H9 (cell line): ENCODE measurements at regions not wholly inside any gene's neighbourhood (a gene's known extent, or its start where the extent isn't known, plus 50 kb on each side); places are given as distances from the start of the nearest gene placed in this dataset.

Source experiments
- DNase-seq: peaks from one replicate; pipeline ENCODE4 v3.0.0-alpha.2; 2017
- H2AFZ ChIP-seq: one replicate; pipeline ENCODE4 v1.6.1; 2013; ENCODE audit warnings: mild to moderate bottlenecking, low read length, control low read depth, moderate library complexity
- H2AK5ac ChIP-seq: 2 replicates; pipeline ENCODE4 v1.6.1; 2013; ENCODE audit warnings: low read length, control low read depth, mixed read lengths; ENCODE audit not compliant: insufficient read length
- H2BK120ac ChIP-seq: one replicate; pipeline ENCODE4 v1.6.1; 2013; ENCODE audit warnings: low read depth, mild to moderate bottlenecking, low read length, control low read depth, inconsistent platforms; ENCODE audit not compliant: poor library complexity, severe bottlenecking
- H2BK12ac ChIP-seq: 2 replicates; pipeline ENCODE4 v1.6.1; 2013; ENCODE audit warnings: low read length, control low read depth, mixed read lengths, low read depth; ENCODE audit not compliant: insufficient read length
- H2BK15ac ChIP-seq: 2 replicates; pipeline ENCODE4 v1.6.1; 2013; ENCODE audit warnings: low read depth, low read length, control low read depth
- H2BK20ac ChIP-seq: one replicate; pipeline ENCODE4 v1.6.1; 2013; ENCODE audit warnings: low read depth, mild to moderate bottlenecking, low read length, control low read depth, inconsistent platforms; ENCODE audit not compliant: poor library complexity, severe bottlenecking
- H2BK5ac ChIP-seq: 2 replicates; pipeline ENCODE4 v1.6.1; 2013; ENCODE audit warnings: low read length, control low read depth, mixed read lengths; ENCODE audit not compliant: insufficient read length
- H3K14ac ChIP-seq: 2 replicates; pipeline ENCODE4 v1.6.1; 2013; ENCODE audit warnings: low read length, control low read depth; ENCODE audit not compliant: insufficient read depth
- H3K18ac ChIP-seq: 2 replicates; pipeline ENCODE4 v1.6.1; 2013; ENCODE audit warnings: low read depth, mild to moderate bottlenecking, mixed read lengths, low read length, control low read depth; ENCODE audit not compliant: insufficient read length
- H3K23ac ChIP-seq: 2 replicates; pipeline ENCODE4 v1.6.1; 2013; ENCODE audit warnings: low read length, control low read depth, mixed read lengths, low read depth; ENCODE audit not compliant: insufficient read length
- H3K23me2 ChIP-seq: 2 replicates; pipeline ENCODE4 v1.6.1; 2013; ENCODE audit warnings: low read depth, mild to moderate bottlenecking, mixed read lengths, low read length, control low read depth; ENCODE audit not compliant: insufficient read length, poor library complexity, severe bottlenecking
- H3K27ac ChIP-seq: 2 replicates; pipeline ENCODE4 v1.5.1; 2013; ENCODE audit warnings: low read length, control low read depth, mixed read lengths, low read depth; ENCODE audit not compliant: insufficient read length
- H3K27me3 ChIP-seq: 2 replicates; pipeline ENCODE4 v1.6.1; 2013; ENCODE audit warnings: low read length, control low read depth, inconsistent platforms; ENCODE audit not compliant: insufficient read depth
- H3K4ac ChIP-seq: 2 replicates; pipeline ENCODE4 v1.6.1; 2013; ENCODE audit warnings: low read depth, mild to moderate bottlenecking, control low read depth, inconsistent platforms, low read length, moderate library complexity
- H3K4me1 ChIP-seq: 2 replicates; pipeline ENCODE4 v1.6.1; 2013; ENCODE audit warnings: low read length, control low read depth, inconsistent platforms; ENCODE audit not compliant: insufficient read depth
- H3K4me2 ChIP-seq: 2 replicates; pipeline ENCODE4 v1.6.1; 2013; ENCODE audit warnings: low read length, control low read depth, mixed read lengths; ENCODE audit not compliant: insufficient read length, insufficient read depth
- H3K56ac ChIP-seq: 2 replicates; pipeline ENCODE4 v1.6.1; 2013; ENCODE audit warnings: low read depth, mild to moderate bottlenecking, mixed read lengths, low read length, control low read depth; ENCODE audit not compliant: insufficient read length
- H3K79me1 ChIP-seq: 2 replicates; pipeline ENCODE4 v1.6.1; 2013; ENCODE audit warnings: low read depth, mild to moderate bottlenecking, moderate library complexity, low read length, control low read depth, inconsistent platforms; ENCODE audit not compliant: insufficient read depth, poor library complexity, severe bottlenecking
- H3K79me2 ChIP-seq: 2 replicates; pipeline ENCODE4 v1.6.1; 2013; ENCODE audit warnings: low read length, control low read depth, inconsistent platforms; ENCODE audit not compliant: insufficient read depth
- H3K9ac ChIP-seq: 2 replicates; pipeline ENCODE4 v1.6.1; 2013; ENCODE audit warnings: low read length, control low read depth, mixed read lengths; ENCODE audit not compliant: insufficient read length; ENCODE audit errors: extremely low read depth
- H3K9me3 ChIP-seq: one replicate; pipeline ENCODE4 v1.6.1; 2013; ENCODE audit warnings: low read depth, low read length, inconsistent platforms; ENCODE audit not compliant: control insufficient read depth
- H3T11ph ChIP-seq: one replicate; pipeline ENCODE4 v1.6.1; 2013; ENCODE audit warnings: mild to moderate bottlenecking, low read length, control low read depth, inconsistent platforms
- H4K20me1 ChIP-seq: one replicate; pipeline ENCODE4 v1.6.1; 2013; ENCODE audit not compliant: control insufficient read depth, insufficient read length, insufficient read depth
- H4K5ac ChIP-seq: 2 replicates; pipeline ENCODE4 v1.6.1; 2013; ENCODE audit warnings: low read depth, mild to moderate bottlenecking, mixed read lengths, low read length, control low read depth; ENCODE audit not compliant: insufficient read length
- H4K8ac ChIP-seq: replicated peaks from 2 replicates; pipeline ENCODE4 v1.6.1; 2013; ENCODE audit warnings: low read length, control low read depth, mixed read lengths, low read depth; ENCODE audit not compliant: insufficient read length
- H4K91ac ChIP-seq: 2 replicates; pipeline ENCODE4 v1.6.1; 2013; ENCODE audit warnings: low read depth, mild to moderate bottlenecking, moderate library complexity, mixed read lengths, low read length, control low read depth; ENCODE audit not compliant: insufficient read length
- H3K27ac Mint-ChIP-seq, 3 experiments: 2 replicates in 2 of 3; 3 replicates in 1 of 3; pipeline ENCODE4 v1.8.0; 2020 to 2021; ENCODE audit warnings: mixed read lengths in 3 of 3, mild to moderate bottlenecking in 1 of 3, moderate library complexity in 1 of 3
- H3K27me3 Mint-ChIP-seq: 2 replicates; pipeline ENCODE4 v1.8.0; 2021; ENCODE audit warnings: low read depth, mild to moderate bottlenecking, moderate library complexity, mixed read lengths
- H3K36me3 Mint-ChIP-seq, 3 experiments: 2 replicates in 2 of 3; 3 replicates in 1 of 3; pipeline ENCODE4 v1.8.0; 2020 to 2021; ENCODE audit warnings: low read depth in 3 of 3, mixed read lengths in 3 of 3; ENCODE audit not compliant: insufficient read depth in 1 of 3
- H3K4me1 Mint-ChIP-seq, 2 experiments: 2 replicates each; pipeline ENCODE4 v1.8.0; 2020; ENCODE audit warnings: mixed read lengths in 2 of 2
- H3K4me3 Mint-ChIP-seq, 2 experiments: 2 replicates in 1 of 2; 3 replicates in 1 of 2; pipeline ENCODE4 v1.8.0; 2020 to 2021; ENCODE audit warnings: mild to moderate bottlenecking in 2 of 2, mixed read lengths in 2 of 2, moderate library complexity in 1 of 2
- H3K9me3 Mint-ChIP-seq, 2 experiments: 2 replicates in 1 of 2; 3 replicates in 1 of 2; pipeline ENCODE4 v1.8.0; 2020; ENCODE audit warnings: mild to moderate bottlenecking in 2 of 2, mixed read lengths in 2 of 2, moderate library complexity in 1 of 2
- WGBS: extraction: QIAGEN DNeasy Blood & Tissue Kit; methylation state at CpG from one replicate; pipeline ENCODE4 v1.1.7; 2013; ENCODE audit warnings: missing lambda C conversion rate, low lambda C conversion rate, mixed read lengths; ENCODE audit not compliant: insufficient read length; ENCODE audit errors: extremely low coverage; 5-methylcytosine and 5-hydroxymethylcytosine counted together
- TF ChIP-seq, protein P1 (sequence below): fragments of 200-600 bp; sonication (generic); conservative IDR thresholded peaks from 3 replicates; pipeline ENCODE4 v1.8.0; 2021; ENCODE audit warnings: antibody characterized with exemption, mild to moderate bottlenecking

DNA sequence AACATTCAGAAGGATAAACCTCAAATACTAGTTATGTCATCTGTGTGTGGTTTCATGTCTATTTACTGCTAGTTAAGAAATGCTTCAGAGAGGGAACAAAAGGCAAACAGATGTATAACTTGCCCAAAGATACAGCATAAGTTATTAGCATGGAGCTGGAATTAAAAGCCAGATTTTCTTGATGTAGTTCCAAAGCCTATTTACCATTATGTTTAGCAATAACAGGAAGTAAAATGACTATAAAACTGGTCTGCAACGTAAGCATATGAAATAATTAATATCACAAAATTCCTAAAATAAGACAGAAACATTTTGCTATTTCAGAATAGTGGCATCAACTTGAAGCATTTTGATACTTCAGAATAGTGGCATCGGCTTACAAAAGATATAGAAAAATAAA lies 1232.8 kb downstream of the NCAM2 start:
- Mint-ChIP-seq H3K27ac (no peak overlapping the region), H3K4me3 (no peak overlapping the region), H3K36me3 (no peaks in the 10 kb centered on the region), H3K4me1 (peaks cover 5% of the 10 kb centered on the region in 2 experiments; a peak in 2 of 4 replicates), H3K27me3 (no peaks in the 10 kb centered on the region), H3K9me3 (no peaks in the 10 kb centered on the region)
- H3K79me1 ChIP-seq: no peaks in the 10 kb centered on the region
- H2BK20ac ChIP-seq: no peak overlapping the region
- H4K91ac ChIP-seq: no peak overlapping the region
- H3K4ac ChIP-seq: no peak overlapping the region
- no peaks in the 10 kb centered on the region for H3K27me3 ChIP-seq
- no peaks in the 10 kb centered on the region for H3K4me1 ChIP-seq
- no peak overlapping the region for H3K9ac ChIP-seq
- H3K9me3 ChIP-seq: no peaks in the 10 kb centered on the region
- no peak overlapping the region for H3K4me2 ChIP-seq
- no peak overlapping the region for H2BK5ac ChIP-seq
- H3K56ac ChIP-seq: no peak overlapping the region
- WGBS: no CpG with 5 or more reads among the region's 2 CpGs
- H3K23me2 ChIP-seq: no peaks in the 10 kb centered on the region
- DNase-seq: no peak
- no peak overlapping the region for H4K5ac ChIP-seq
- H3K79me2 ChIP-seq: no peaks in the 10 kb centered on the region
- H4K8ac ChIP-seq: no peak overlapping the region
- no peak overlapping the region for H2BK15ac ChIP-seq
- no peak overlapping the region for H3K27ac ChIP-seq
- no peak overlapping the region for H3K14ac ChIP-seq
- no peak overlapping the region for H2AFZ ChIP-seq
- H4K20me1 ChIP-seq: no peaks in the 10 kb centered on the region
- no peak overlapping the region for H3K18ac ChIP-seq
- H2BK120ac ChIP-seq: no peak overlapping the region
- no peak overlapping the region for H3K23ac ChIP-seq
- TF ChIP-seq, protein P1, sequence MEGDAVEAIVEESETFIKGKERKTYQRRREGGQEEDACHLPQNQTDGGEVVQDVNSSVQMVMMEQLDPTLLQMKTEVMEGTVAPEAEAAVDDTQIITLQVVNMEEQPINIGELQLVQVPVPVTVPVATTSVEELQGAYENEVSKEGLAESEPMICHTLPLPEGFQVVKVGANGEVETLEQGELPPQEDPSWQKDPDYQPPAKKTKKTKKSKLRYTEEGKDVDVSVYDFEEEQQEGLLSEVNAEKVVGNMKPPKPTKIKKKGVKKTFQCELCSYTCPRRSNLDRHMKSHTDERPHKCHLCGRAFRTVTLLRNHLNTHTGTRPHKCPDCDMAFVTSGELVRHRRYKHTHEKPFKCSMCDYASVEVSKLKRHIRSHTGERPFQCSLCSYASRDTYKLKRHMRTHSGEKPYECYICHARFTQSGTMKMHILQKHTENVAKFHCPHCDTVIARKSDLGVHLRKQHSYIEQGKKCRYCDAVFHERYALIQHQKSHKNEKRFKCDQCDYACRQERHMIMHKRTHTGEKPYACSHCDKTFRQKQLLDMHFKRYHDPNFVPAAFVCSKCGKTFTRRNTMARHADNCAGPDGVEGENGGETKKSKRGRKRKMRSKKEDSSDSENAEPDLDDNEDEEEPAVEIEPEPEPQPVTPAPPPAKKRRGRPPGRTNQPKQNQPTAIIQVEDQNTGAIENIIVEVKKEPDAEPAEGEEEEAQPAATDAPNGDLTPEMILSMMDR: no peak
- H3T11ph ChIP-seq: no peak overlapping the region
- no peak overlapping the region for H2BK12ac ChIP-seq
- no peak overlapping the region for H2AK5ac ChIP-seq
